ENCODE measurements at regions not wholly inside any gene's neighbourhood (a gene's known extent, or its start where the extent isn't known, plus 50 kb on each side); places are given as distances from the start of the nearest gene placed in this dataset.

DNA sequence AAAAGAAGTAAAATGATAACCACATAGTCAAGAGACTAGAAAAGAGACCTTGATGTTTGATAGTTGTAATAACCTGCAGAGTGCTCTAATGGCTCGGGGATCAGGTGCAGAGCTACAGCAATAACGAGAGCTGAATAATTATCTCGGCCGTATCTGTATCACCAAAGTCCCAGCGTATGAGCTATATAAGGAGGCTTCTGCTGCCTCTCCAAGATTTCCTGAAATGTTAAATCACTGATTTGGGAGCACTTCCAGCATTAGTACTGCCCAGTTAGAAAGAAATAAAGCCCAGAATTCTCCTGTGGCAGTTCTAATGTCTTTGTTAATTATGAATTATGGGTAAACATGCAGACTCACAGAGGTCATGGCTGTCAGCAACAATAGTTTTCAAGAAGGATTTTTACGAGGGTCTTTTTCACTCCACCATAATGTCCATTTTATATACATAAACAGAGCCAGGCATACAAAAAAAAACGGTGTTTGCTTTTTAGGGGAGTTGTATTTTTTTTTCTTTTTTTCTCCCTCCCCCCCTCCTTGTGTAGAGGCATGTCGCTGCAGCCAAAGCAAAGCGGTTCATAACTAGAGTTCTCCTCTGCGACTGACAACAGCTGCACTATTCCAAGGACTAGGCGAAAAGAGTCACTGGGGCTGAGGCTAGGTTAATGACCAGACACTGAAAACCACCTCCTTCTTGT lies 168.3 kb upstream of the VRK2 start:
- DNase-seq, result peak in 5 of 51 donors; percentile 13 to 76 (median 23)

DNA sequence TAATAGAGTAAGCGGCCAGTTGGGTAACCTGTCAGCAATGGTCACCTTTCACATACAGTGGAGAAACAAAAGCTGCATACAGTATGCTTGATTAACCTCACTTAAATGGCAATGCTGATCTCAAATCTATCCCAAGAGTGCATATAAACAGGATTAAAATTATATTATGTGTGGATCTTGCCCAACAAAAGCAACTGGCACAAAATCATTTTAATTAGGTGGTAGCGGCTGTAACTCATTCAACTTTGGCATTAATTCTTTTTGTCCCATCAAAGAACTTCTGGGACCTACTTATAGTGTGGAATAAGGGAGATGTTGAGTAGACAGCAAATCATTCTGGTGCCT lies 167.8 kb upstream of the VRK2 start:
- DNase-seq, result peak in 1 of 51 donors; percentile 22

DNA sequence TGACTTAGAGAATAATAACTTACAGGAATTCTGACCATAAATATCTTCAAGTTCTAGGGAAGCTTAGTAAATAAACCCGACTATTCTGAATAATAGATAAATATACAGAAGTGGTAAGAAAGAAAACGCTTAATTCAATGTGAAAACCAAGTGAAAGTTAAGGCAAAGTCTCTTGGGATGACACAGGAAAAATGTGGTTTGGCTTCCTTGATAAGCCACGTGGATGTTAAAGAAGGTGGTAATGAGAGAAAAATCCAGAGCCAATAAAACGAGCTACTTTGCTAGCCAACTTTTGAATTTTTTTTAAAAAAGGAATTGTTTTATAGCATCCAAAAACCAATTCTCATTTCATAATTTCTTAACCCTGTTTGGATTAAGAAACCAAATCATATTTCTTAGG lies 166.2 kb upstream of the VRK2 start:
- DNase-seq, result no peak

DNA sequence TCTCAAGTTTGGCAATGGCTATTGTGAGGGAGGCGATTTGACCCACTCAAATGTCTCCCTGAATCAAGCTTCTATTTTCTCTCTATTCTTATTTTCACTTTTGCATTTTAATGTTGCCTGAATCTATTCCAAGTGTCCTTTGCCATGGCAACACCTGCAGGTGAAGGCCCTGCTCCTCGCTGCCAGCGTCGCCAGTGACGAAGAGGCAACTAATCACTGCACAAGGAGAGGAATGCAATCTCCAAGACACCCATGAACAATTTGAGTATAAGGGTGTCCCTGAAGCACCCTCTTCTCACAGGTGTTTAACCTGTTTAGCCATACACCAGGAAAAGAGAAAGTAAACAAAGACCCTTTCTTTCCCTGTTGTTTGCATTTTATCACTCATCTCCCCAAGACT lies 165.6 kb upstream of the VRK2 start:
- DNase-seq, result peak in 3 of 51 donors; percentile 3 to 65 (median 17)

DNA sequence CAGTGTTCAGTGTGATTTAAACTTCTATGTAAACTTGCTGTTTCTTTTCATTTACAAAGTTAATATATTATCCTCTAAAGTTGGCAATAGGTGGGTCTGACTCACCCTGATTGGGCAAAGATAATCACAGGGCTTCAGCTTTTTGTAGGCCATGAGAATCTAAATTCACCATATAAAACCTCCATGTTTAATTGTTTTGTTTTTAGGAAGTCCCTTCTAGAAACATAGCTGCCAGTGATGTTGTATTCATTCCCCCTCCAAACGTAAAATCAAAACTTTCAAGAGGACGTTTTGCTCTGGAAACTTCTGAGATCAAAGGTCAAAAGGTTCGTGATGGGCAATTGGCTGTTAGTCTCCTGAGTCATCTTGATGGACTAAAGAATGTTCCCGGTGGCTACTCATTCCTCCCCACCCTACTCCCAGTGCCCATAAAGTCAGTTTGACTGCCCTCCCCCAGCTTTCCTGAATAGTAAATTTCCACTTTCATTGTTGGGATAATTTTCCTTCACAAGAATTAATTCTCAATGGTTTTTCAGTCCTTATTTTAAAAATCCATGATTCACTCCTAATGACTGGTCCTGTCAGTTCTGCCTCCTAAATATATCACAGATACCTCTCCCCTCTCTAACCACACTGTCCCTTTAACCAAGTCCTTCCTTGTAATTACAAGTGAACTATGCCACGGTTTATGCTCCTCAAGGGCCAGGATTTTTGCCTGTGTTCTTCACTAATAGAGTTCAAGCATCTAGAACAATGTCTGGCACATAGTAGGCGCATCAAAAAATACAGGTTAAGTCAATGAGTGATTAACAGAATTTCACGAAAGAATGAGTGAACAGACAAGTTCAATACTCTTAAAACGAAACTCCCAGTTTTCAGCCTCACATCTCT lies 164.4 kb upstream of the VRK2 start:
- peak in 1 of 51 donors; percentile 44 for DNase-seq

DNA sequence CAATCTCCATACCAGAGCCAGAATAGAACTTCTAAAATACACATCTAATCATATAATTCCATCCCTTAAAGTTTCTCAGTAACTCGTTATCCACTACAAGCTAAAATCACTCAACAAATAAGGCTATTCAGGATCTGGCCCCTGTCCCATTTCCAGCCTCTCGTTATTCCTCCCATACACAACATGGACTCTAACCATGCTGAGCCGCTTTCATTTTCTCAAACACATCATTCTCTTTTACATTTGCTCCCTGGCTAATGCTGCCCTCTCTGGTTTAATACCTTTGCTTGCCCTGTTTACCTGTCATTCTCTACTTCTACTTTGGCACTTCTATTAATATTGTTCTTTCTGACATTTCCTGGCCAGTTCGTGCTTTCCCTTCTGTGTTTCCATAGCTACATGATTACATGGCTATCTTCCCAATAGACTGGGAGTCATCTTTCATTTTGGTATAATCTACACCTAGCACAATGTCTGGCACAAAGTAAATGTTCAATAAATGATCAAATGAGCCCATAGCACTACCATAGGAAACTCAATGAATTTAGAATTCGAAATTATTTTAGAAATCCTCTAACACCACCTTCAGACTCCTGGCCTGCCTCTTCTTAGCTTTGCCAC lies 163.6 kb upstream of the VRK2 start:
- DNase-seq, result peak in 4 of 51 donors; percentile 22 to 79 (median 38)

DNA sequence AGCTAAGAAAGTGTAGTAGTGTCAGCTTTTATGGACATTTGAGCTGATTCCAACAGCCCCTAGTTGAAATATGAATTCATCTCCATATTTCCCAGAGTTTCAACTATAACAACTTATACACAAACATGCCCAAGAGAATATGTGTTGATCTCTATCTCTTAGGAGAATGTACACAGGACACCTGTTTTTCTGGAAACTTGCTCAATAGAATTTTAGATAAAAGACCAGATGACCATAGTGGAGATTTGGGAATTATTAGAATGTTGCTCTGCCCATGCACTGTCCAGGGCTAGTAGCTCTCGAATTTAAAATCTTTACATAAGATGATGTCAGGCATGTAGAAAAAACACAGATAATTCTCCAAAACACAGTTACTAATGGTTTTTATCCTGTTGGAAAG lies 162.3 kb upstream of the VRK2 start:
- no peak for DNase-seq

DNA sequence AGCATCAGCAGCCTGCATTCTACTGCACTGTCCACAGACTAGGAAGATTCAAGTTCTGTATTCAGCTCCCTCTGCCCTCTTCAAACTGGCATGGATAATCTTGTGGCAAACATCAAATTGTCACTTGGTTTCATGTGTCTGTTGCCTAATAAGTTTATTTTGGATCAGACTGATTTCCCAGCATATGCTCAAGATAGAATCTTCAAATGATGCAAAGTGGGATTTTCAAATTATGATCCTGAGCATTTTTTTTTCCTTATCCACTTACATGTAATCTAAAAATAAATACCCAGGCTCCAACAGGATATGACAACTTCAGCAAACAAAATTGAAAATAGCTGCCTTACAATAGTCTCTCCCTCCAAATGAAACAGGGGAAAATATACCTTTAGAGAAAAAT lies 160.9 kb upstream of the VRK2 start:
- peak in 1 of 51 donors; percentile 67 for DNase-seq

DNA sequence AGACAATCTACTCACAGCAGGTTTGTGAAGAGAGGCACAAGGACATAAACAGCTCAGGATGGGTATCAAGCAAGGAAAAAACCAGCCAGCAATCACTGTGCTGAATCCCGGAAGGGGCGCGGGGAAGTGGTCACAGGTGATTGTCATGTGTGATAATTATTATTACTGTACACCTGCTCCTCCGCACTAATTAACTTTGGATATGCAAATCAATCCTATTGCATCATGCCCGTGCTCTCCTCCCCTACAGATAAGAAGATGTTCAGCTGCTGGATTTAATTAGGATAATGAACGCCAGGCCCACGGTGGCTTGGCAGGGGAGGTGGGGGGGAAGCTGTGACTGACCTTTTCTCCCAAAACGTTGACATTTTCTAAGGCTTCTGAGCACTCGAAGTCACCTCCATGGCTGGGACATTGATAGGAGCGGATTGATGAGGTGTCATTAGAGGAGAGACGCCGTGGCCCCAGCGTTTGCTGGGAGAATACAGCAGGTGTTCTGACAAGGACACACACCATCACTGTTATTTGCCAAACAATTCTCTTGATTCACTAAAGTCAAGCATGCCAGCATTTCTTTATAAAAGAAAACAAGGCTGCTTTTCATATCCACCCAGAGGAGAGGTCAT lies 160.3 kb upstream of the VRK2 start:
- DNase-seq, result peak in 3 of 51 donors; percentile 3 to 67 (median 14)

DNA sequence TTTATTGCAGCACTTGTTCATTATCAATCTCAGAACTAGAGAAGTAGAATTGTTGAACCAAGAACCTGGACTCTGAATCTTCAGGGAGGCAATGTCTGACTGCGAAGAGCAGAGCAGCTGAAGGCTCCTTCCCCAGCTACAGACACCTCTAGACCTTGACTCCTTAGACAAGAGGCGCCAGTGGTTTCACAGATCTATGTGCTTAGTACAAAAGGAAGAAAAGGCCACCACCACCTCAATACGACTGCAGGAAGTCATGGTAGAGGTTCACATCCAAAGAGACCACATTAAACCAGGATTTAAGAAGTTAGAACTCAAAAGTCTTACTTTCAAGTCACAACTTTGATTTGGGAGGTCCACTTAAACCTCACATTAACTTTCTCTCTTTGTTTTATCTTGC lies 158.1 kb upstream of the VRK2 start:
- no peak for DNase-seq

DNA sequence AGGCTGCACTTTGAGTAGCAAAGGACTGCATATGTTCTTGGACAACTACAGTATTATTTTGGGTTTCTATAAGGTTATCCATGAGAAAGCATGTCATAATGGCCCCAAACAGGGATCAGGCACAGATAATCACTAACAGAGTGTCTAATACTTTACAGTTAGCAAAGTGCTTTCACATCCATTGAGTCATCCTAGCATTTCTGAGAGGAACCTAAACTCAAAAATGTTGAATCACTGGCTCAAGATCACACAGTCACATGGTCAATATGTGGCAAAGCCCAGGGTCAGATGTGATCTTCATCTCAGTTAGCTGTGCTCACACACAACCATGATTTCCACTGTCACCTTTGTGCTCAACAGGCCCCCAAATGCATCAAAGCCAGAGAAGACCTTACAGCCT lies 156.1 kb upstream of the VRK2 start:
- no peak for DNase-seq

DNA sequence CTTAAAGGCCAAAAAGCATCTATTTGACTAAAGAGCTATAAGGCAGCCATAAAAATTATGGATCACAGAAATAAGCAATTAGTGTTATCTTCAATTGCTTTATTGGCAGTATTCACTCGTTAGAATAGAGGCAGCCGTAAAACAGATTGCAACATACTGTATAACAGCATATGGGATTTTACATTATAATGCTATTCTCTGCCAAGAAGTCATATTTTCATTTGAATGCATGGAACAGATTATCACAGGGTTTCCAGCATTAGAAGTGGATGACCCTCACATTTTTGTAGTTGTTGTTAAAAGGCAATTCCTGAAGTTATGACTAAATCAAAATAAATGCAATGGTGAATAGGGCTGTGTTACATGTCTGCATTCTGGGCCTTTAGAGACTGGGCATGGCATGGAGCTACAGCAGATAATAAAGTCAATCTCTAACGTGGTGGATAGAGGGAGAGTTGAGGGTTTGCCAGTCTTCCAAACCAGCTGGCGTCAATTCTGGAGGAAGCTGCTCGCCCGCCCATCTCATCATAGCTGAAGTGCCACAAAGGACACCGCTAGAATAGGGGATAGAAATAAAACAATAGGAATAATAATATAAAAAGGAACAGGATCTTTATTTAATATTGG lies 155.4 kb upstream of the VRK2 start:
- DNase-seq, result no peak

DNA sequence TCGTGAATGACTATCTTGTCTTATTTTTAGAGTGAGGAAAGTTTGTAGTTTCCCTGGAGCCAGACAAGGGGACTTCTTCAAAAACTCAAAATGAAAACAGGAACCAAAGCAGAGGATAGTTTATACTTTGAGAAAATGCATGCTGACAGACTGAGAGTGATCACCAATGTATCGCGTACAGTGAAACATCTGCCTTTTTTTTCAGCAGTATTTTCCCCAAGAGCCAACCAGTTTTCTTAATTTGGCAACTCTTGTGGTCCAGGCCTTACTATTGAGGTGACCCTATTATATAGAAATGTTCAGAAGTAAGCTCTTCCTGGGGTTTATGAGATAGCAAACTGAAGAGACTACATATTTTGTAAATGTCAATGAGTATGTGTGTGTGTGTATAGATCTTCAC lies 153.7 kb upstream of the VRK2 start:
- DNase-seq, result no peak

DNA sequence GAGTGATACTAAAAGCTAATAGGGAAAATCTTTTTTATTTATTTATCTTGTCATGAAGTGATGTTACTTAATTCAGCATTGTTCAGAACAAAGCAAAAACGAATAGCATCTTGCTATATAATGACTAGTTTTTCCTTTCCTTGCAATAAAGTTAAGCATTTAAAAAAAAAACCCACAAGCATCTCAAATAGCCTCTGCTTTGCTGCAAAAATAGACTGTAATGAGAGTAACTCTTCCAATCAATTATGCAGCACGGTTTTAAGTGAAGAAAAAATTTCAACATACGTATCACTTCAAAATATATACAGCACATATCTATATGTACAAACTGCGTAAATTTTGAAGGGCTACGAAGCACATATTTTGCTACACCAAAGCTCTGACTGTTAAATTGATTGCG lies 153.3 kb upstream of the VRK2 start:
- no peak for DNase-seq

DNA sequence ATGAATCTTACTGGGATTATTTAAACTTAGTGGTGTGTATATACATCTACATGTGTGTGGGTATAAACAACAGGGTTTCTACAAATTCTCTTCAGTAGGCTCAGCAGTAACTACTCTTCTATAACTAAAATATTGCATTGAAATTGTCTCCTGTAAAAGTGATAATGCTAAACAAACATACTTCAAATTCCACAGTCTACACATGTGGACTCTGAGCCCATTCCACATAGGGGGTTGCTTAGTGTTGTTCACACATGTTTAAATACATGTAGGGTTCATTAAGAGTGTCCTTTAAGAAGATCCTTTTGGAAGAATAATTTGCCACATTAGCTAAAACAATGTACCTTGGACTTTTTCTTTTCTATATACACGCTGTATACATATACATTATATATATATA lies 152.8 kb upstream of the VRK2 start:
- DNase-seq, result no peak

DNA sequence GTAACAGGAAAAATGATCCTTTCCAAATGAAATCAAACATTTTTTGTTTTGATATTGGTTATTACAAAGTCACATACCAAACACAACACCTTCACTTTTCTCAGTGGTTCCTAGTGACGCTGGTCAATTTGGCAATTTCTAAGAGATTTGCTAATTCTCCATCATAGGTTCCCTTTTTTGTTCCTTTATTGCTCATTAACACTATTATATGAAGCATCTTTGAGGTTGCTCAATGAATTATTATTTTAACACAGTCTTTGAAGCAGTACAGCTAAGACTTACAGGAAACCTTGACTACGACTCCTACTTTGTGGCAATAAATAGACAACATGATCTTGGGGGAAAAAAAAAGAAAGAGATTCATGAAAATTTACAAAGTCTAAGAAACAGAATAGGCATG lies 152.2 kb upstream of the VRK2 start:
- DNase-seq, result no peak

DNA sequence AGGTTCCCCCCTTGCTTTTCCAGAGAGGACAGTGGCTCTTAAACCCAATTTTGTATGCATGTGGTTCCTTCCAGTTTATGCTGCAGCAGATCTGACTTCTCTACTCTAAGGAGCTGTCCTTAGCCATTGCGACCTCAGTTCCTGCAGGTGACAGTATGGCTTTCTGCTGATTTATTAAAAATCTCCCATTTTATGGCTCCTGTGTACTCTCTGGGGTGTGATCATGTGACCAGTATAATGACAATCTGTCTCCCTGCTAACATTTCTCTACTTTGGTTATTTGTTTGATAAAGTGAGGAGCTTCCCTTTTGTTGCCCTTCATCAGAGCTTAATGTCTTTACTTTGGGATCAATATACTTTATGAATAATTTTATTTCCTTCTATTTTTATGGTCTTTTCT lies 148.7 kb upstream of the VRK2 start:
- DNase-seq, result no peak

DNA sequence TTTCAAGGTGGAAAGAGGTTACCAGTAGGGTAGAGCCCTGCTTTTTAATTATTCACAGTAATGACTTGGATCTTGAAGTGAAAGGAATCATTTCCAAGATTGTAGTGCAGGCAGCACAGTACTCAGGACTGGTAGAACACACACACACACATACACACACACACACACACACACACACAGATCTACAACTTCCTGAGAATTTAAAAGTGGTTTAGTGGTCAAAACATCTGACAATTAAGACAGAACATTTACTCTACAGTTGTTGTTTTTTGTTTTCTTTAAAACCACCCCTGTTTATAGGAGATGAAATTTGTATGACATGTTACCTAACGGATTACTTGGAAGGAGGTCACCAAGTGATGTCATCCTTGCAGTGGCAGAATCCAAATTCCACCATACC lies 146.7 kb upstream of the VRK2 start:
- DNase-seq, result no peak

DNA sequence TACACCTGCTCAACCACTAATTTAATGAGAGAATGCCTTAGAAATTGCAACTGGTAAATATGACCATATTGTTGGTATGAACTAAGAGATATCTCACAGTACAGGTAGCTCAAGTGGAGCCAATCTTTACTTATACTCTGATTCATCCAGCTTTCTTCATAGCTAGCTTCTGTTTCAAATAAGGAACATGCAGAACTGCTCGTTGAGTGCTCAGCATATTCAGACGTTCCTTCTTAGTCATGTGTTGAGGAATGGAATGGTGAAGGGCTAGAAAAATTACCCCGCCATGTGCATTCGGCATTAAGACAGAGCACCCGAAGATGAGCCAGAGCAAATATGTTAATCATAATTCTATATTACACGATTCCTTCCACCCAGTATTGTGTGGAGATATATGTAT lies 144.0 kb upstream of the VRK2 start:
- DNase-seq, result no peak

DNA sequence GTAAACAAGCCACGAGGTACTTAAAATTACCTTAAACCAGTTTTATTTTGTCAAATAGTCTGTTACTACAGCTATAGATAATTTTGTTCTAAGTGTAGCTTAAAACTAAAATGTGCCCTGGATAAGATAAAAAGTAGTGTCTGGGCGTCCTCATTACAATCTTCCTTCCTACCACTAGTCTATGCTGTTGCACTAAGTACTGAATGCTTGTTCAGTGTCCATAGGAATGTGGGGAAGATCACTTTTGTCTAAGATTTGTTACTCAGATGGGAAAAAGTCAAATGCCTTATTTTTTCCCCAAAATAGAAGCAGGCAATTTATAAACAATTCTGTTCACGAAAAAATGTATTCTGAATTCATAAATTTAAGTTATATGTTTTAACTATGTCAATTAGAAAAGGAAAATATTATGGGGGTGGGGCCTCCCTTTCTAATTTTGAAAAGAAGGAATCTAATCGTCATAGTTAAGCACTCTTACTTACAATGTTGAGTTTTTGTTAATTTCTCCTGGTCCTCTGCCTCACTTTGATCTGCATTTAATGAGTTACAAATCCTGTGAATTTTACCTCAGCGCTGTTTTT lies 140.4 kb upstream of the VRK2 start:
- peak in 2 of 51 donors; percentile 11 to 43 for DNase-seq

DNA sequence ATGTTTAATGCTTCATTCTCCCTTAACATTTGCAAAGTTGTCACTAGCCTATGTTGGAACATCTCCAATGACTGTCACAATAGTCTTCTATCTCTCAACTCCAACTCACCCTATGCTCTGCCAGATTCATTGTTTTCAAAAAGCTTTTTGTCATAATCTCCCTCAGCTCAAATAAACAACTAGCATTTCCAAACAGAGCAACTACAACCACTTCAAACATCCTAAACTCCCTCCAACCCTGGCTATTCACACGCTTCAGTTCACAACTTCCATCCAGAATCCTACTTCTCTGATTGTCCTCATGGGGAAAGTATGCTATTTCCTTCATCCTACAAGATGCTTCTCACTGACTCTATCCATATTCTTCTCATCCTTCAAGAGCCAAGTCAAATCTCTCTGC lies 139.2 kb upstream of the VRK2 start:
- DNase-seq, result peak in 3 of 51 donors; percentile 12 to 88 (median 51)

All from hypothalamus (tissue), 51 donors.